HepG2 (cell line): ENCODE measurements at regions not wholly inside any gene's neighbourhood (a gene's known extent, or its start where the extent isn't known, plus 50 kb on each side); places are given as distances from the start of the nearest gene placed in this dataset.

ENCODE experiments used
- ATF1 ChIP-seq: IDR thresholded peaks from 2 replicates; pipeline ENCODE4 v1.6.1; 2016; ENCODE audit warnings: mild to moderate bottlenecking, control low read depth
- FOXC1 ChIP-seq: sonication (generic); formaldehyde crosslinking; IDR thresholded peaks from 2 replicates; pipeline ENCODE4 v1.8.0; 2022; ENCODE audit warnings: mild to moderate bottlenecking, missing genetic modification reagents, borderline replicate concordance
- FOXJ3 ChIP-seq: sonication (generic); formaldehyde crosslinking; IDR thresholded peaks from 2 replicates; pipeline ENCODE4 v1.4.0; 2020; ENCODE audit warnings: missing genetic modification reagents, mild to moderate bottlenecking, borderline replicate concordance
- KAT2B ChIP-seq: fragments of 150-350 bp; IDR thresholded peaks from 2 replicates; pipeline ENCODE4 v1.6.1; 2014; ENCODE audit warnings: low read depth, low read length, borderline replicate concordance
- KLF16 ChIP-seq, 2 experiments: sonication (generic) in 1 of 2; formaldehyde crosslinking in 1 of 2; IDR thresholded peaks; 2 replicates each; pipeline versions ENCODE4 v1.6.1 to v1.8.0; 2016 to 2023; ENCODE audit warnings: missing genetic modification reagents in 2 of 2, missing compliant biosample characterization in 1 of 2
- NFE2 ChIP-seq: sonication (generic); formaldehyde crosslinking; IDR thresholded peaks from 2 replicates; pipeline ENCODE4 v1.4.0; 2020; ENCODE audit warnings: missing genetic modification reagents
- NR3C1 ChIP-seq: sonication (generic); formaldehyde crosslinking; IDR thresholded peaks from 2 replicates; pipeline ENCODE4 v1.4.0; 2020; ENCODE audit warnings: missing genetic modification reagents
- NRL ChIP-seq: sonication (generic); formaldehyde crosslinking; IDR thresholded peaks from 2 replicates; pipeline ENCODE4 v1.5.0; 2020; ENCODE audit warnings: missing genetic modification reagents, mild to moderate bottlenecking, moderate library complexity, borderline replicate concordance
- PAWR ChIP-seq: sonication (generic); formaldehyde crosslinking; IDR thresholded peaks from 2 replicates; pipeline ENCODE4 v1.4.0; 2020; ENCODE audit warnings: missing genetic modification reagents, mild to moderate bottlenecking, borderline replicate concordance
- RORA ChIP-seq: sonication (generic); formaldehyde crosslinking; IDR thresholded peaks from 2 replicates; pipeline ENCODE4 v1.5.0; 2020; ENCODE audit warnings: mild to moderate bottlenecking, missing genetic modification reagents, moderate library complexity
- SOX13 ChIP-seq, 3 experiments: fragments of 450-650 bp in 1 of 3; sonication (generic) in 1 of 3; formaldehyde crosslinking in 1 of 3; IDR thresholded peaks in 2 of 3; conservative IDR thresholded peaks in 1 of 3; 2 replicates each; pipeline versions ENCODE4 v1.5.0 to v1.6.1; 2016 to 2020; ENCODE audit warnings: antibody characterized with exemption in 1 of 3, mild to moderate bottlenecking in 1 of 3, missing compliant biosample characterization in 1 of 3, missing genetic modification reagents in 1 of 3, moderate library complexity in 1 of 3
- SRSF4 ChIP-seq: fragments of 200-400 bp; formaldehyde crosslinking; IDR thresholded peaks from one replicate; pipeline ENCODE4 v1.6.1; 2018; ENCODE audit warnings: mild to moderate bottlenecking, low read depth, low read length, moderate library complexity; ENCODE audit not compliant: poor library complexity, severe bottlenecking
- STAG1 ChIP-seq: sonication (generic); formaldehyde crosslinking; IDR thresholded peaks from 2 replicates; pipeline ENCODE4 v1.4.0; 2020; ENCODE audit warnings: missing genetic modification reagents
- TCF7 ChIP-seq: sonication (generic); IDR thresholded peaks from 2 replicates; pipeline ENCODE4 v1.6.1; 2016; ENCODE audit warnings: antibody characterized with exemption, low read depth
- U2AF1 ChIP-seq: fragments of 200-400 bp; formaldehyde crosslinking; optimal IDR thresholded peaks from 2 replicates; pipeline ENCODE3; 2017; ENCODE audit warnings: mild to moderate bottlenecking, low read depth, low read length
- ZFAT ChIP-seq: sonication (generic); formaldehyde crosslinking; conservative IDR thresholded peaks from 2 replicates; pipeline ENCODE4 v1.8.1; 2023; ENCODE audit warnings: missing genetic modification reagents, inconsistent platforms
- ZNF552 ChIP-seq: sonication (generic); formaldehyde crosslinking; IDR thresholded peaks from 2 replicates; pipeline ENCODE4 v1.9.0; 2022; ENCODE audit warnings: missing genetic modification reagents, mild to moderate bottlenecking, borderline replicate concordance
- TF ChIP-seq, protein P1 (sequence below): sonication (generic); formaldehyde crosslinking; IDR thresholded peaks from 2 replicates; pipeline ENCODE4 v1.5.0; 2020; ENCODE audit warnings: mild to moderate bottlenecking, missing genetic modification reagents, moderate library complexity
- TF ChIP-seq, protein P2 (sequence below): sonication (generic); formaldehyde crosslinking; IDR thresholded peaks from 2 replicates; pipeline ENCODE4 v1.4.0; 2020; ENCODE audit warnings: missing genetic modification reagents
- TF ChIP-seq, protein P3 (sequence below): IDR thresholded peaks from 2 replicates; pipeline ENCODE4 v1.6.1; 2016; ENCODE audit warnings: low read depth, borderline replicate concordance
- TF ChIP-seq, protein P4 (sequence below): sonication (generic); formaldehyde crosslinking; IDR thresholded peaks from 2 replicates; pipeline ENCODE4 v1.4.0; 2020; ENCODE audit warnings: missing genetic modification reagents, borderline replicate concordance

DNA sequence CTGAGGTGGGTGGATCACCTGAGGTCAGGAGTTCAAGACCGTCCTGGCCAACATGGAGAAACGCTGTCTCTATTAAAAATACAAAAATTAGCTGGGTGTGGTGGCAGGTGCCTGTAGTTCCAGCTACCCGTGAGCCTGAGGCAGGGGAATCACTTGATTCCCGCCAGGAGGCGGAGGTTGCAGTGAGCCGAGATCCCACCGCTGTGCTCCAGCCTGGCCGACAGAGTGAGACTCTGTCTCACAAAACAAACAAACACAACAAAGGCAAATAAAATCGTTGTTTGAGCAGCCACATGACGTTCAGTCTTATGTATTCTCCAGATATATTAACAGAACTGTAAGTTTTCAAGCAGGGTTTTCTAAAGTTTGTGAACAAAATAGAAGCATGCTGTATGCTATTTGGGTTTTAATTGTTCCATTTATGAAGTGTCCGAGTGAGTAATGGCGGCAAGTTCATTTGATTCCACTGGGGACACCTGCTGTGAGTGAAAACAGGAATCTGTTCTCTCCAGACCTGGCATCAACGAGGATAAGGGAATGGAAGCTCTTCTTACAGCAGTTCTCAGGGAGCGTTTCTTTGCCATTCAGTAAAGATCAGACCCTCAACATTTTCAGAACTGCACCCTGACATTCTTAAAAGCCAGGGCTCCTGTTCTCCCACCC is 122.5 kb upstream of the PITRM1 start (continued):
- TF ChIP-seq, protein P1, sequence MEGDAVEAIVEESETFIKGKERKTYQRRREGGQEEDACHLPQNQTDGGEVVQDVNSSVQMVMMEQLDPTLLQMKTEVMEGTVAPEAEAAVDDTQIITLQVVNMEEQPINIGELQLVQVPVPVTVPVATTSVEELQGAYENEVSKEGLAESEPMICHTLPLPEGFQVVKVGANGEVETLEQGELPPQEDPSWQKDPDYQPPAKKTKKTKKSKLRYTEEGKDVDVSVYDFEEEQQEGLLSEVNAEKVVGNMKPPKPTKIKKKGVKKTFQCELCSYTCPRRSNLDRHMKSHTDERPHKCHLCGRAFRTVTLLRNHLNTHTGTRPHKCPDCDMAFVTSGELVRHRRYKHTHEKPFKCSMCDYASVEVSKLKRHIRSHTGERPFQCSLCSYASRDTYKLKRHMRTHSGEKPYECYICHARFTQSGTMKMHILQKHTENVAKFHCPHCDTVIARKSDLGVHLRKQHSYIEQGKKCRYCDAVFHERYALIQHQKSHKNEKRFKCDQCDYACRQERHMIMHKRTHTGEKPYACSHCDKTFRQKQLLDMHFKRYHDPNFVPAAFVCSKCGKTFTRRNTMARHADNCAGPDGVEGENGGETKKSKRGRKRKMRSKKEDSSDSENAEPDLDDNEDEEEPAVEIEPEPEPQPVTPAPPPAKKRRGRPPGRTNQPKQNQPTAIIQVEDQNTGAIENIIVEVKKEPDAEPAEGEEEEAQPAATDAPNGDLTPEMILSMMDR (CRISPR knock-in tag), result peak; percentile 41
- TF ChIP-seq SOX13 (IDR thresholded peaks at IDR 0.05) (no peak), SOX13 (CRISPR knock-in tag; conservative IDR thresholded peaks at IDR 0.05 in 1 of 2, IDR thresholded peaks at IDR 0.05 in 1 of 2) (peak in 1 of 2 experiments; percentile 12; a peak in 1 of 4 replicates), TCF7 (no peak), NRL (CRISPR knock-in tag) (no peak), NFE2 (CRISPR knock-in tag) (no peak), RORA (CRISPR knock-in tag) (no peak), U2AF1 (no peak), STAG1 (CRISPR knock-in tag) (peak; percentile 37), FOXJ3 (no peak), ATF1 (CRISPR knock-in tag) (no peak), ZFAT (CRISPR knock-in tag) (no peak), NR3C1 (CRISPR knock-in tag) (no peak), KLF16 (CRISPR knock-in tag; IDR thresholded peaks at IDR 0.05) (no peak), ZNF552 (no peak), SRSF4 (no peak), PAWR (no peak), KAT2B (no peak), FOXC1 (CRISPR knock-in tag) (no peak)
- TF ChIP-seq, protein P2, sequence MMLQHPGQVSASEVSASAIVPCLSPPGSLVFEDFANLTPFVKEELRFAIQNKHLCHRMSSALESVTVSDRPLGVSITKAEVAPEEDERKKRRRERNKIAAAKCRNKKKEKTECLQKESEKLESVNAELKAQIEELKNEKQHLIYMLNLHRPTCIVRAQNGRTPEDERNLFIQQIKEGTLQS, result no peak
- TF ChIP-seq, protein P3, sequence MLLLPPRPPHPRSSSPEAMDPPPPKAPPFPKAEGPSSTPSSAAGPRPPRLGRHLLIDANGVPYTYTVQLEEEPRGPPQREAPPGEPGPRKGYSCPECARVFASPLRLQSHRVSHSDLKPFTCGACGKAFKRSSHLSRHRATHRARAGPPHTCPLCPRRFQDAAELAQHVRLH (CRISPR knock-in tag), result no peak
- TF ChIP-seq, protein P4, sequence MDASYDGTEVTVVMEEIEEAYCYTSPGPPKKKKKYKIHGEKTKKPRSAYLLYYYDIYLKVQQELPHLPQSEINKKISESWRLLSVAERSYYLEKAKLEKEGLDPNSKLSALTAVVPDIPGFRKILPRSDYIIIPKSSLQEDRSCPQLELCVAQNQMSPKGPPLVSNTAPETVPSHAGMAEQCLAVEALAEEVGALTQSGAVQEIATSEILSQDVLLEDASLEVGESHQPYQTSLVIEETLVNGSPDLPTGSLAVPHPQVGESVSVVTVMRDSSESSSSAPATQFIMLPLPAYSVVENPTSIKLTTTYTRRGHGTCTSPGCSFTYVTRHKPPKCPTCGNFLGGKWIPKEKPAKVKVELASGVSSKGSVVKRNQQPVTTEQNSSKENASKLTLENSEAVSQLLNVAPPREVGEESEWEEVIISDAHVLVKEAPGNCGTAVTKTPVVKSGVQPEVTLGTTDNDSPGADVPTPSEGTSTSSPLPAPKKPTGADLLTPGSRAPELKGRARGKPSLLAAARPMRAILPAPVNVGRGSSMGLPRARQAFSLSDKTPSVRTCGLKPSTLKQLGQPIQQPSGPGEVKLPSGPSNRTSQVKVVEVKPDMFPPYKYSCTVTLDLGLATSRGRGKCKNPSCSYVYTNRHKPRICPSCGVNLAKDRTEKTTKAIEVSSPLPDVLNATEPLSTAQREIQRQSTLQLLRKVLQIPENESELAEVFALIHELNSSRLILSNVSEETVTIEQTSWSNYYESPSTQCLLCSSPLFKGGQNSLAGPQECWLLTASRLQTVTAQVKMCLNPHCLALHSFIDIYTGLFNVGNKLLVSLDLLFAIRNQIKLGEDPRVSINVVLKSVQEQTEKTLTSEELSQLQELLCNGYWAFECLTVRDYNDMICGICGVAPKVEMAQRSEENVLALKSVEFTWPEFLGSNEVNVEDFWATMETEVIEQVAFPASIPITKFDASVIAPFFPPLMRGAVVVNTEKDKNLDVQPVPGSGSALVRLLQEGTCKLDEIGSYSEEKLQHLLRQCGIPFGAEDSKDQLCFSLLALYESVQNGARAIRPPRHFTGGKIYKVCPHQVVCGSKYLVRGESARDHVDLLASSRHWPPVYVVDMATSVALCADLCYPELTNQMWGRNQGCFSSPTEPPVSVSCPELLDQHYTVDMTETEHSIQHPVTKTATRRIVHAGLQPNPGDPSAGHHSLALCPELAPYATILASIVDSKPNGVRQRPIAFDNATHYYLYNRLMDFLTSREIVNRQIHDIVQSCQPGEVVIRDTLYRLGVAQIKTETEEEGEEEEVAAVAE (CRISPR knock-in tag), result no peak
- TF ChIP-seq, all 625 proteins: peak for 5
